Left renal pelvis (tissue), 4 donors: ENCODE measurements at regions not wholly inside any gene's neighbourhood (a gene's known extent, or its start where the extent isn't known, plus 50 kb on each side); places are given as distances from the start of the nearest gene placed in this dataset.

Experiments
- DNase-seq, 4 donors: peaks; one replicate each; pipeline ENCODE4 v3.0.0-alpha.2; 2013; ENCODE audit warnings: low read depth in 4 of 4, low spot score in 3 of 4

GRCh38 chr9:13382595-13382994 lies 103.1 kb upstream of the MPDZ start:
- DNase-seq, result no peak

- no peak for DNase-seq
These were observed 101.4 kb upstream of the MPDZ start for GRCh38 chr9:13380903-13381302.

- no peak for DNase-seq
These were observed 98.7 kb upstream of the MPDZ start for GRCh38 chr9:13378154-13378553.

- DNase-seq, result no peak
These were observed 97.9 kb upstream of the MPDZ start for GRCh38 chr9:13377171-13377925.

- DNase-seq, result no peak
These were observed 93.0 kb upstream of the MPDZ start for GRCh38 chr9:13372510-13372909.

- DNase-seq, result no peak
These were observed 89.9 kb upstream of the MPDZ start for GRCh38 chr9:13369431-13369830.

- DNase-seq, result no peak
These were observed 88.3 kb upstream of the MPDZ start for GRCh38 chr9:13367784-13368183.

GRCh38 chr9:13364271-13365000 lies 84.9 kb upstream of the MPDZ start:
- no peak for DNase-seq

GRCh38 chr9:13361076-13361475 lies 81.6 kb upstream of the MPDZ start:
- DNase-seq, result no peak

- DNase-seq, result no peak
These were observed 80.7 kb upstream of the MPDZ start for GRCh38 chr9:13360188-13360587.

- DNase-seq, result no peak
These were observed 78.6 kb upstream of the MPDZ start for GRCh38 chr9:13358128-13358527.

- no peak for DNase-seq
These were observed 75.2 kb upstream of the MPDZ start for GRCh38 chr9:13354733-13355132.

GRCh38 chr9:13352451-13352979 lies 73.0 kb upstream of the MPDZ start:
- no peak for DNase-seq

- peak in 3 of 4 donors; percentile 12 to 26 (median 21) for DNase-seq
These were observed 72.4 kb upstream of the MPDZ start for GRCh38 chr9:13351778-13352386.

GRCh38 chr9:13332571-13332970 lies 53.1 kb upstream of the MPDZ start:
- no peak for DNase-seq

- DNase-seq, result no peak
These were observed 51.8 kb upstream of the MPDZ start for GRCh38 chr9:13331320-13331719.

GRCh38 chr9:13330396-13331004 lies 51.0 kb upstream of the MPDZ start:
- DNase-seq, result no peak
